Fibroblast of villous mesenchyme (primary cell): ENCODE measurements at regions not wholly inside any gene's neighbourhood (a gene's known extent, or its start where the extent isn't known, plus 50 kb on each side); places are given as distances from the start of the nearest gene placed in this dataset.

Experiments used
- DNase-seq: peaks from one replicate; pipeline ENCODE4 v3.0.0-alpha.2; 2010; ENCODE audit warnings: low read depth
- H3K4me3 ChIP-seq: 2 replicates; pipeline ENCODE4 v1.5.1; 2011; ENCODE audit warnings: low read depth, mild to moderate bottlenecking, low read length
- CTCF ChIP-seq: IDR thresholded peaks from 2 replicates; pipeline ENCODE4 v1.5.1; 2012; ENCODE audit warnings: low read depth, mild to moderate bottlenecking, low read length; ENCODE audit not compliant: insufficient read depth

GRCh38 chr7:27315066-27315465 is 72.5 kb downstream of the EVX1 start:
- TF ChIP-seq CTCF: no peak
- no peak for DNase-seq
- no peak overlapping the region for H3K4me3 ChIP-seq

GRCh38 chr7:27316311-27316710 is 73.7 kb downstream of the EVX1 start:
- peak; percentile 13 for DNase-seq
- H3K4me3 ChIP-seq: no peak overlapping the region
- no peak for TF ChIP-seq CTCF

- no peak for TF ChIP-seq CTCF
- DNase-seq: no peak
- no peak overlapping the region for H3K4me3 ChIP-seq
Measured at GRCh38 chr7:27324246-27324645, 81.6 kb downstream of the EVX1 start.

GRCh38 chr7:27329909-27330308 is 87.3 kb downstream of the EVX1 start:
- TF ChIP-seq CTCF: no peak
- DNase-seq: no peak
- H3K4me3 ChIP-seq: no peak overlapping the region

- TF ChIP-seq CTCF: no peak
- no peak for DNase-seq
- no peak overlapping the region for H3K4me3 ChIP-seq
Measured at GRCh38 chr7:27339478-27339877, 96.9 kb downstream of the EVX1 start.

- no peak for TF ChIP-seq CTCF
- no peak for DNase-seq
- H3K4me3 ChIP-seq: no peak overlapping the region
Measured at GRCh38 chr7:27344471-27344870, 101.9 kb downstream of the EVX1 start.

GRCh38 chr7:27345164-27345887 is 102.7 kb downstream of the EVX1 start:
- TF ChIP-seq CTCF: no peak
- no peak for DNase-seq
- no peak overlapping the region for H3K4me3 ChIP-seq
